ENCODE measurements at regions not wholly inside any gene's neighbourhood (a gene's known extent, or its start where the extent isn't known, plus 50 kb on each side); places are given as distances from the start of the nearest gene placed in this dataset.

DNA sequence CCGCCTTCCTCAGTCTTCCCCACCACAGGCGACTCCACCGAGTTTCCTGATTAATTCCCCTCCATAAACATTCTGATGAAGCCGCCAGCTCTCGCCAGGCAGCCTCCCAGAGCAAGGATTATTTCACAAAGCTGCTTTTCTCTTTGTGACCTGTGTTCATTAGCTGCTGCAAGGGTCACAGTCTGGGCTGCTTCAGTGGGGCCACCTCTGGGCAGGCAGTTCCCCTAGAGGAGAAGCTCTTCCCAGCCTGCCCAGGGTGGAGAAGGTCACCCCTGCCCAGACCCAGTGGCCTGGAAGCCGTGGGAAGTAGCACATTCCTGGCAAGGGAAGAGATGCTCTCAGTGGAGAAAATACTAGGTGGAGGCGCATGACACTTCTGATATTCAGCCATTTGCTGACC is 58.4 kb upstream of the RAPGEF1 start:
- Histone ChIP-seq H2AFZ (ENCODE audit: low read depth, low read length) (no peak overlapping the region), H3K4me3 (replicated peaks in 1 of 3; ENCODE audit: insufficient read depth in 1 of 3, low read depth in 1 of 3, low read length in 3 of 3) (no peak overlapping the region), H3K4me2 (ENCODE audit: insufficient read depth, low read length) (no peak overlapping the region), H4K20me1 (replicated peaks; ENCODE audit: control insufficient read depth, extremely low read depth, insufficient read depth, low read length) (no peaks in the 10 kb centered on the region), H3K4me1 (ENCODE audit: control insufficient read depth, extremely low read depth, insufficient read depth, low read length) (no peaks in the 10 kb centered on the region), H3K9ac (replicated peaks; ENCODE audit: extremely low read depth, insufficient read depth, low read length) (no peak overlapping the region), H3K9me1 (replicated peaks; ENCODE audit: control insufficient read depth, extremely low read depth, insufficient read depth, low read length) (no peaks in the 10 kb centered on the region), H3K79me2 (ENCODE audit: control insufficient read depth, insufficient read depth, low read length) (no peaks in the 10 kb centered on the region), H3K9me3 (replicated peaks; ENCODE audit: control insufficient read depth, insufficient read depth, low read length) (no peaks in the 10 kb centered on the region), H3K36me3 (ENCODE audit: control insufficient read depth in 2 of 2, extremely low read depth in 1 of 2, insufficient read depth in 2 of 2, low read length in 2 of 2) (no peaks in the 10 kb centered on the region), H3K27me3 (ENCODE audit: control insufficient read depth in 2 of 2, insufficient read depth in 2 of 2, low read length in 2 of 2) (no peaks in the 10 kb centered on the region), H3K27ac (ENCODE audit: insufficient read depth, low read depth, low read length) (no peak overlapping the region)
- dilution Hi-C loops (cut with MboI; ENCODE audit: extremely low pct_ligation_motif_present, low sequenced_read_pairs) = no loop called here
- no TSS peak for BruUV-seq (replicated peaks)
- intact Hi-C loops (cut with micrococcal nuclease) = loop anchor here (5.0 kb wide), 1 partner anchor 314 kb away; no protein-coding TSS in a partner anchor
- ChIA-PET CTCF (no interaction called here), POLR2A (no interaction called here)
- FAIRE-seq (no peak), DNase-seq (ENCODE audit: low read depth, low spot score) (no peak)
- TF ChIP-seq POLR2A (IDR thresholded peaks at IDR 0.05; ENCODE audit: low read depth, low read length) = no peak
- no peak for TF ChIP-seq JUN (IDR thresholded peaks at IDR 0.05; ENCODE audit: borderline replicate concordance, insufficient read depth, insufficient read length, low read depth)
- no peak for TF ChIP-seq POLR2AphosphoS5 (IDR thresholded peaks at IDR 0.05; ENCODE audit: insufficient read depth, low read depth, low read length)
- TF ChIP-seq GATA2 (IDR thresholded peaks at IDR 0.05; ENCODE audit: insufficient read depth, insufficient read length, low read depth, low read length) = no peak
- TF ChIP-seq, protein P1, sequence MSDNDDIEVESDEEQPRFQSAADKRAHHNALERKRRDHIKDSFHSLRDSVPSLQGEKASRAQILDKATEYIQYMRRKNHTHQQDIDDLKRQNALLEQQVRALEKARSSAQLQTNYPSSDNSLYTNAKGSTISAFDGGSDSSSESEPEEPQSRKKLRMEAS (IDR thresholded peaks at IDR 0.05; ENCODE audit: insufficient read depth, insufficient read length) = no peak
- TF ChIP-seq MYC (IDR thresholded peaks at IDR 0.05; ENCODE audit: low read depth, low read length) = no peak
- no peak for TF ChIP-seq CTCF (IDR thresholded peaks at IDR 0.05; ENCODE audit: extremely low read depth in 1 of 2, insufficient read depth in 1 of 2, low read depth in 1 of 2, low read length in 2 of 2)
- TF ChIP-seq FOS (IDR thresholded peaks at IDR 0.05; ENCODE audit: borderline replicate concordance, insufficient read depth, low read length) = no peak
- no peak for TF ChIP-seq EZH2 (IDR thresholded peaks at IDR 0.05; ENCODE audit: borderline replicate concordance, low read depth, low read length, severe bottlenecking)

All from endothelial cell of umbilical vein (primary cell).